ENCODE measurements at regions not wholly inside any gene's neighbourhood (a gene's known extent, or its start where the extent isn't known, plus 50 kb on each side); places are given as distances from the start of the nearest gene placed in this dataset.
"Not testable (repeated sequence)": the region's sequence is repeated elsewhere in the genome, so short reads cannot be mapped to it uniquely, and the experiment has no call there.

- intact Hi-C loops (cut with DNase I; ENCODE audit: low total_unique reads); H3K27me3 ChIP-seq; H3K9me3 ChIP-seq; ATAC-seq; DNase-seq; H3K4me3 ChIP-seq; H3K27ac ChIP-seq; H3K4me1 ChIP-seq; H3K36me3 ChIP-seq; in situ Hi-C loops (cut with MboI; ENCODE audit: low sequenced_read_pairs in 4 of 4): not testable (repeated sequence)
These were observed 75.1 kb downstream of the LYZL1 start for GRCh38 chr10:29363930-29364329.

- H3K27me3 ChIP-seq; in situ Hi-C loops (cut with MboI; ENCODE audit: low sequenced_read_pairs in 4 of 4); intact Hi-C loops (cut with DNase I; ENCODE audit: low total_unique reads); H3K27ac ChIP-seq; H3K36me3 ChIP-seq; H3K9me3 ChIP-seq; ATAC-seq; H3K4me3 ChIP-seq; DNase-seq: not testable (repeated sequence)
- peaks cover 14 to 20% of the 10 kb centered on the region in 2 donors for H3K4me1 ChIP-seq
These were observed 77.3 kb downstream of the LYZL1 start for GRCh38 chr10:29366206-29366605.

- Histone ChIP-seq H3K4me3 (peak overlapping the region in 1 of 4 donors; percentile 18), H3K4me1 (peaks cover 14 to 20% of the 10 kb centered on the region in 2 donors), H3K36me3 (no peaks in the 10 kb centered on the region), H3K27me3 (peaks cover 0 to 2% (median 0%) of the 10 kb centered on the region in 3 donors), H3K27ac (no peak overlapping the region), H3K9me3 (no peaks in the 10 kb centered on the region)
- TF ChIP-seq CTCF (IDR thresholded peaks at IDR 0.05 in 4 of 5, conservative IDR thresholded peaks at IDR 0.05 in 1 of 5) (no peak), POLR2A (IDR thresholded peaks at IDR 0.05) (no peak)
- in situ Hi-C loops (cut with MboI; ENCODE audit: low sequenced_read_pairs in 4 of 4) (no loop called here), intact Hi-C loops (cut with DNase I; ENCODE audit: low total_unique reads) (no loop called here)
- DNase-seq (no peak), ATAC-seq (no peak)
These were observed 80.5 kb downstream of the LYZL1 start for GRCh38 chr10:29369419-29369818.

GRCh38 chr10:29370097-29371092, 81.5 kb downstream of the LYZL1 start:
- Histone ChIP-seq H3K4me1 (peaks cover 14 to 20% of the 10 kb centered on the region in 2 donors), H3K36me3 (no peaks in the 10 kb centered on the region), H3K27me3 (peaks cover 0 to 2% (median 0%) of the 10 kb centered on the region in 3 donors), H3K27ac (no peak overlapping the region), H3K4me3 (peak overlapping the region in 2 of 4 donors; percentile 18 to 22), H3K9me3 (no peaks in the 10 kb centered on the region)
- in situ Hi-C loops (cut with MboI; ENCODE audit: low sequenced_read_pairs in 4 of 4) = no loop called here
- no peak for DNase-seq
- intact Hi-C loops (cut with DNase I; ENCODE audit: low total_unique reads) = no loop called here
- ATAC-seq = peak; percentile 27 to 60
- TF ChIP-seq POLR2A (IDR thresholded peaks at IDR 0.05) = no peak
- TF ChIP-seq CTCF (IDR thresholded peaks at IDR 0.05 in 4 of 5, conservative IDR thresholded peaks at IDR 0.05 in 1 of 5) = no peak

- Histone ChIP-seq H3K9me3 (no peaks in the 10 kb centered on the region), H3K27me3 (peaks cover 0 to 2% (median 0%) of the 10 kb centered on the region in 3 donors), H3K4me3 (no peak overlapping the region), H3K36me3 (no peaks in the 10 kb centered on the region), H3K27ac (no peak overlapping the region), H3K4me1 (peaks cover 14 to 20% of the 10 kb centered on the region in 2 donors)
- in situ Hi-C loops (cut with MboI; ENCODE audit: low sequenced_read_pairs in 4 of 4) = no loop called here
- intact Hi-C loops (cut with DNase I; ENCODE audit: low total_unique reads) = no loop called here
- ATAC-seq (no peak), DNase-seq (no peak)
- TF ChIP-seq POLR2A (IDR thresholded peaks at IDR 0.05) (no peak), CTCF (IDR thresholded peaks at IDR 0.05 in 4 of 5, conservative IDR thresholded peaks at IDR 0.05 in 1 of 5) (no peak)
These were observed 84.0 kb downstream of the LYZL1 start for GRCh38 chr10:29372920-29373319.
